ENCODE measurements at regions not wholly inside any gene's neighbourhood (a gene's known extent, or its start where the extent isn't known, plus 50 kb on each side); places are given as distances from the start of the nearest gene placed in this dataset.
"Not testable (repeated sequence)": the region's sequence is repeated elsewhere in the genome, so short reads cannot be mapped to it uniquely, and the experiment has no call there.

GRCh38 chr2:236984046-236984445, 101.6 kb upstream of the COPS8 start:
- intact Hi-C loops (cut with micrococcal nuclease) = no loop called here

GRCh38 chr2:236985761-236986339, 99.8 kb upstream of the COPS8 start:
- intact Hi-C loops (cut with micrococcal nuclease) = no loop called here

GRCh38 chr2:236986524-236987330, 99.0 kb upstream of the COPS8 start:
- intact Hi-C loops (cut with micrococcal nuclease) = no loop called here

GRCh38 chr2:236988216-236988615, 97.5 kb upstream of the COPS8 start:
- intact Hi-C loops (cut with micrococcal nuclease) = no loop called here

- intact Hi-C loops (cut with micrococcal nuclease) = no loop called here
Observed at GRCh38 chr2:236988690-236989624, 96.7 kb upstream of the COPS8 start.

- intact Hi-C loops (cut with micrococcal nuclease) = no loop called here
Observed at GRCh38 chr2:236990552-236990951, 95.1 kb upstream of the COPS8 start.

GRCh38 chr2:236991874-236992273, 93.8 kb upstream of the COPS8 start:
- intact Hi-C loops (cut with micrococcal nuclease) = no loop called here

- intact Hi-C loops (cut with micrococcal nuclease) = no loop called here
Observed at GRCh38 chr2:236993286-236993685, 92.4 kb upstream of the COPS8 start.

GRCh38 chr2:236994361-236994760, 91.3 kb upstream of the COPS8 start:
- intact Hi-C loops (cut with micrococcal nuclease) = no loop called here

- intact Hi-C loops (cut with micrococcal nuclease) = no loop called here
Observed at GRCh38 chr2:236997069-236997715, 88.5 kb upstream of the COPS8 start.

- intact Hi-C loops (cut with micrococcal nuclease) = no loop called here
Observed at GRCh38 chr2:236998236-236998635, 87.5 kb upstream of the COPS8 start.

GRCh38 chr2:236998758-236999157, 86.9 kb upstream of the COPS8 start:
- intact Hi-C loops (cut with micrococcal nuclease) = no loop called here

GRCh38 chr2:237000481-237000880, 85.2 kb upstream of the COPS8 start:
- intact Hi-C loops (cut with micrococcal nuclease) = no loop called here

GRCh38 chr2:237005341-237005740, 80.3 kb upstream of the COPS8 start:
- intact Hi-C loops (cut with micrococcal nuclease) = not testable (repeated sequence)

- intact Hi-C loops (cut with micrococcal nuclease) = no loop called here
Observed at GRCh38 chr2:237011206-237011795, 74.4 kb upstream of the COPS8 start.

- intact Hi-C loops (cut with micrococcal nuclease) = no loop called here
Observed at GRCh38 chr2:237012004-237012403, 73.7 kb upstream of the COPS8 start.

GRCh38 chr2:237012577-237013267, 73.0 kb upstream of the COPS8 start:
- intact Hi-C loops (cut with micrococcal nuclease) = no loop called here

GRCh38 chr2:237016121-237016915, 69.4 kb upstream of the COPS8 start:
- intact Hi-C loops (cut with micrococcal nuclease) = no loop called here

GRCh38 chr2:237020090-237020489, 65.6 kb upstream of the COPS8 start:
- intact Hi-C loops (cut with micrococcal nuclease) = no loop called here

GRCh38 chr2:237022533-237022932, 63.2 kb upstream of the COPS8 start:
- intact Hi-C loops (cut with micrococcal nuclease) = no loop called here
